Heart left ventricle (tissue), 16 donors: ENCODE measurements at regions not wholly inside any gene's neighbourhood (a gene's known extent, or its start where the extent isn't known, plus 50 kb on each side); places are given as distances from the start of the nearest gene placed in this dataset.

Source experiments
- ATAC-seq, 4 donors: fragments of 200-7000 bp; cut with Tn5 transposase; one replicate each; pipeline ENCODE4 v1.9.1; 2020 to 2022; ENCODE audit warnings: moderate library complexity in 4 of 4, mild to moderate bottlenecking in 3 of 4, moderate number of reproducible peaks in 1 of 4
- DNase-seq, 5 donors: peaks; one replicate each; pipeline ENCODE4 v3.0.0-alpha.2; 2020
- H3K27ac ChIP-seq, 12 donors: fragments of 200-600 bp; sonication (generic) in 4 of 12; one replicate each; pipeline versions ENCODE4 v1.5.0 to v1.8.0; 2016 to 2022; ENCODE audit warnings: mild to moderate bottlenecking in 2 of 12
- H3K27me3 ChIP-seq, 9 donors: fragments of 200-600 bp; sonication (generic) in 2 of 9; one replicate each; pipeline versions ENCODE4 v1.5.1 to v1.8.0; 2016 to 2022; ENCODE audit warnings: mild to moderate bottlenecking in 3 of 9
- H3K36me3 ChIP-seq, 9 donors: fragments of 200-600 bp; sonication (generic) in 2 of 9; one replicate each; pipeline versions ENCODE4 v1.5.0 to v1.8.0; 2018 to 2022; ENCODE audit warnings: mild to moderate bottlenecking in 2 of 9
- H3K4me1 ChIP-seq, 12 donors: fragments of 200-600 bp; sonication (generic) in 4 of 12; one replicate each; pipeline versions ENCODE4 v1.5.0 to v1.8.0; 2016 to 2022; ENCODE audit warnings: mild to moderate bottlenecking in 3 of 12
- H3K4me3 ChIP-seq, 12 donors: fragments of 200-600 bp; sonication (generic) in 4 of 12; one replicate each; pipeline versions ENCODE4 v1.5.0 to v1.8.0; 2017 to 2022; ENCODE audit warnings: mild to moderate bottlenecking in 9 of 12, moderate library complexity in 4 of 12
- H3K9me3 ChIP-seq, 12 donors: fragments of 200-600 bp; sonication (generic) in 4 of 12; one replicate each; pipeline versions ENCODE4 v1.5.0 to v1.8.0; 2016 to 2022; ENCODE audit warnings: mild to moderate bottlenecking in 1 of 12
- CTCF ChIP-seq, 12 donors: fragments of 200-600 bp; sonication (generic) in 4 of 12; IDR thresholded peaks; one replicate each; pipeline versions ENCODE4 v1.5.0 to v1.8.0; 2018 to 2022; ENCODE audit warnings: antibody characterized with exemption in 12 of 12, mild to moderate bottlenecking in 5 of 12
- POLR2A ChIP-seq, 2 donors: fragments of 450-650 bp; IDR thresholded peaks; one replicate each; pipeline ENCODE4 v1.6.1; 2017; ENCODE audit warnings: antibody characterized with exemption in 2 of 2, mild to moderate bottlenecking in 2 of 2, moderate library complexity in 2 of 2
- WGBS, 4 donors: extraction: QIAGEN DNeasy Blood & Tissue Kit in 2 of 4; methylation state at CpG; one replicate each; pipeline versions ENCODE4 v1.1.5 to v1.1.7; 2013 to 2018; 5-methylcytosine and 5-hydroxymethylcytosine counted together
- intact Hi-C, 10 donors: fragments of 100-400 bp; cut with DNase I; formaldehyde crosslinking; loops; one replicate each; pipeline versions ENCODE4 v1.11.1 to v1.14.2; 2022
- donor health status: ischemic (EF 13 %, LVEDD 7.1; RV severe dilation, severe dysfunction).
- donor health status: healthy with polysubstance abuse.
- donor health status: DM: no; HTN: yes; CAD: no.
- donor health status: DM: no; HTN: no; CAD: no.
- donor health status: ischemic (EF 25% LVEDD 6.9; RV normal size, moderate dysfunction).
- donor health status: ischemic (EF 25% LVEDD 5.7; RV mildly dilated, moderate dysfunction).
- donor health status: healthy.
- donor health status: DM: yes; HTN: yes; CAD: no.
- donor health status: ischemic (EF 35%, LVEDD 5.7; RV mildly dilated, moderate dysfunction).
- donor health status: nonischemic (EF 11% LVEDD 7.7; RV severe dilation, severe dysfunction).
- donor health status: DM: yes; HTN: yes; CAD: no.
- donor health status: PGD.
- donor health status: ischemic (EF 29% LVEDD 5.4; RV normal size, mild dysfunction).
- donor health status: nonischemic (EF 23%, LVEDD 6.1; RV moderate dilation, normal function).

- Histone ChIP-seq H3K9me3 (peaks cover 0 to 11% (median 0%) of the 10 kb centered on the region in 12 donors), H3K27ac (no peak overlapping the region), H3K27me3 (no peaks in the 10 kb centered on the region), H3K36me3 (no peaks in the 10 kb centered on the region), H3K4me1 (no peaks in the 10 kb centered on the region), H3K4me3 (no peak overlapping the region)
- DNase-seq = no peak
- TF ChIP-seq POLR2A (IDR thresholded peaks at IDR 0.05) (no peak), CTCF (IDR thresholded peaks at IDR 0.05) (no peak)
- WGBS, 4 donors = 53 to 66% (median 63%) methylated on average over 5 of the region's 5 CpGs
- no peak for ATAC-seq
- intact Hi-C loops = no loop called here
Measured at GRCh38 chr13:89900104-89900765, 1447.3 kb upstream of the MIR17HG start.

- Histone ChIP-seq H3K36me3 (no peaks in the 10 kb centered on the region), H3K27ac (no peak overlapping the region), H3K4me1 (no peaks in the 10 kb centered on the region), H3K4me3 (no peak overlapping the region), H3K27me3 (no peaks in the 10 kb centered on the region), H3K9me3 (peaks cover 0 to 11% (median 0%) of the 10 kb centered on the region in 12 donors)
- no peak for DNase-seq
- intact Hi-C loops = no loop called here
- no peak for ATAC-seq
- TF ChIP-seq CTCF (IDR thresholded peaks at IDR 0.05) (no peak), POLR2A (IDR thresholded peaks at IDR 0.05) (no peak)
Measured at GRCh38 chr13:89902223-89902622, 1445.3 kb upstream of the MIR17HG start.

GRCh38 chr13:89903115-89903514 lies 1444.4 kb upstream of the MIR17HG start:
- 72 to 81% (median 75%) methylated on average over 2 of the region's 2 CpGs for WGBS, 4 donors
- H3K36me3 ChIP-seq = no peaks in the 10 kb centered on the region
- intact Hi-C loops = no loop called here
- H3K27ac ChIP-seq = no peak overlapping the region
- no peak overlapping the region for H3K4me3 ChIP-seq
- H3K27me3 ChIP-seq = no peaks in the 10 kb centered on the region
- peaks cover 0 to 11% (median 0%) of the 10 kb centered on the region in 12 donors for H3K9me3 ChIP-seq
- no peak for DNase-seq
- H3K4me1 ChIP-seq = no peaks in the 10 kb centered on the region
- TF ChIP-seq CTCF (IDR thresholded peaks at IDR 0.05) = no peak
- no peak for TF ChIP-seq POLR2A (IDR thresholded peaks at IDR 0.05)
- ATAC-seq = no peak

- intact Hi-C loops = no loop called here
- H3K27me3 ChIP-seq = no peaks in the 10 kb centered on the region
- H3K4me1 ChIP-seq = no peaks in the 10 kb centered on the region
- DNase-seq (no peak), ATAC-seq (no peak)
- H3K4me3 ChIP-seq = no peak overlapping the region
- no peaks in the 10 kb centered on the region for H3K9me3 ChIP-seq
- H3K27ac ChIP-seq = no peak overlapping the region
- no peaks in the 10 kb centered on the region for H3K36me3 ChIP-seq
- 83 to 87% (median 84%) methylated on average over 3 to 12 of the region's 12 CpGs for WGBS, 4 donors
- TF ChIP-seq POLR2A (IDR thresholded peaks at IDR 0.05) = no peak
- TF ChIP-seq CTCF (IDR thresholded peaks at IDR 0.05) = no peak
Measured at GRCh38 chr13:89910166-89910565, 1437.3 kb upstream of the MIR17HG start.
